ENCODE measurements at regions not wholly inside any gene's neighbourhood (a gene's known extent, or its start where the extent isn't known, plus 50 kb on each side); places are given as distances from the start of the nearest gene placed in this dataset.

- no peak for DNase-seq (ENCODE audit: low read depth in 2 of 2)
- TF ChIP-seq CTCF (IDR thresholded peaks at IDR 0.05; ENCODE audit: low read depth, low read length) = no peak
- no peak overlapping the region for H3K4me3 ChIP-seq (replicated peaks in 1 of 2; ENCODE audit: low read depth in 2 of 2, low read length in 2 of 2)
Observed at GRCh38 chr10:52967806-52968795, 195.5 kb upstream of the MBL2 start.

- TF ChIP-seq CTCF (IDR thresholded peaks at IDR 0.05; ENCODE audit: low read depth, low read length) = no peak
- no peak overlapping the region for H3K4me3 ChIP-seq (replicated peaks in 1 of 2; ENCODE audit: low read depth in 2 of 2, low read length in 2 of 2)
- DNase-seq (ENCODE audit: low read depth in 2 of 2) = no peak
Observed at GRCh38 chr10:52966904-52967303, 194.3 kb upstream of the MBL2 start.

- DNase-seq (ENCODE audit: low read depth in 2 of 2) = no peak
- no peak overlapping the region for H3K4me3 ChIP-seq (replicated peaks in 1 of 2; ENCODE audit: low read depth in 2 of 2, low read length in 2 of 2)
- no peak for TF ChIP-seq CTCF (IDR thresholded peaks at IDR 0.05; ENCODE audit: low read depth, low read length)
Observed at GRCh38 chr10:52965938-52966401, 193.4 kb upstream of the MBL2 start.

- no peak overlapping the region for H3K4me3 ChIP-seq (replicated peaks in 1 of 2; ENCODE audit: low read depth in 2 of 2, low read length in 2 of 2)
- TF ChIP-seq CTCF (IDR thresholded peaks at IDR 0.05; ENCODE audit: low read depth, low read length) = no peak
- no peak for DNase-seq (ENCODE audit: low read depth in 2 of 2)
Observed at GRCh38 chr10:52965509-52965908, 192.9 kb upstream of the MBL2 start.

GRCh38 chr10:52961323-52961722 lies 188.7 kb upstream of the MBL2 start:
- no peak for DNase-seq (ENCODE audit: low read depth in 2 of 2)
- TF ChIP-seq CTCF (IDR thresholded peaks at IDR 0.05; ENCODE audit: low read depth, low read length) = no peak
- H3K4me3 ChIP-seq (replicated peaks in 1 of 2; ENCODE audit: low read depth in 2 of 2, low read length in 2 of 2) = no peak overlapping the region

GRCh38 chr10:52959810-52960209 lies 187.2 kb upstream of the MBL2 start:
- no peak overlapping the region for H3K4me3 ChIP-seq (replicated peaks in 1 of 2; ENCODE audit: low read depth in 2 of 2, low read length in 2 of 2)
- DNase-seq (ENCODE audit: low read depth in 2 of 2) = no peak
- no peak for TF ChIP-seq CTCF (IDR thresholded peaks at IDR 0.05; ENCODE audit: low read depth, low read length)

Data from cardiac fibroblast (primary cell).